Activated naive CD8-positive, alpha-beta T cell treated with anti-CD3 and anti-CD28 coated beads, Interleukin-2, amount 10 ng/mL, durations not matched to agents 7 days and 5 days (primary cell): ENCODE measurements at regions not wholly inside any gene's neighbourhood (a gene's known extent, or its start where the extent isn't known, plus 50 kb on each side); places are given as distances from the start of the nearest gene placed in this dataset.

Experiments used
- ATAC-seq: fragments of 150-1000 bp; cut with Tn5 transposase; one replicate; pipeline ENCODE4 v1.10.0; 2021; ENCODE audit warnings: low read depth, moderate library complexity
- POLR2A ChIA-PET: fragments of 350-600 bp; sonication (Branson Sonifier 250); formaldehyde crosslinking; loops from one replicate; lab custom pipeline; 2021; ENCODE audit warnings: antibody characterized with exemption; lab: Charles Lee
- DNase-seq: peaks from one replicate; pipeline ENCODE4 v3.0.0; 2021
- H3K27ac Mint-ChIP-seq: one replicate; pipeline ENCODE4 v1.8.0; 2022; ENCODE audit warnings: mild to moderate bottlenecking, mixed read lengths
- H3K27me3 Mint-ChIP-seq: one replicate; pipeline ENCODE4 v1.8.0; 2022; ENCODE audit warnings: mild to moderate bottlenecking, moderate library complexity, mixed read lengths
- H3K36me3 Mint-ChIP-seq: one replicate; pipeline ENCODE4 v1.8.0; 2021; ENCODE audit warnings: mild to moderate bottlenecking, mixed read lengths
- H3K4me1 Mint-ChIP-seq: one replicate; pipeline ENCODE4 v1.8.0; 2021; ENCODE audit warnings: mixed read lengths
- H3K4me3 Mint-ChIP-seq: one replicate; pipeline ENCODE4 v1.8.0; 2022; ENCODE audit warnings: mild to moderate bottlenecking, moderate library complexity, mixed read lengths
- H3K9me3 Mint-ChIP-seq: one replicate; pipeline ENCODE4 v1.8.0; 2021; ENCODE audit warnings: mixed read lengths

DNA sequence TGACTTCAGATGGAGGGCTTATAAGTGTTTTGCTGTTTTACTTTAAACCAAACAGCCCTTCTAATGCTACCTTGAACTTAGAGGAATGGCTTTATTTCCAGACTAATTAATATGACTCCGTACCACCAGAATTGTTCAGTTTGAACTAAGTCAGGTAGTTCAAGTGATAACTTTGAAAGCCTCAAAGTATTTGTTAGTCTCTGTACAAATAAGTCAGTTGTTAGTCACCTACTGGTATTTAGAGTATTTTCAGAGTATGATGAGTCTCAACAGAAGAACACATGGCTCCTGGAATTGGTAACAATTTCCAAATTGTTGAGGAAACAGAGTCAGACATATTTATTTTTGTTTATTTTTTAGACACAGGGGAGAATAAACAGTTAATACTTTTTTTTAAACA lies 381.8 kb upstream of the NRXN1 start:
- no peaks in the 10 kb centered on the region for H3K27me3 Mint-ChIP-seq
- H3K4me3 Mint-ChIP-seq, result no peak overlapping the region
- no peaks in the 10 kb centered on the region for H3K36me3 Mint-ChIP-seq
- H3K4me1 Mint-ChIP-seq, result no peaks in the 10 kb centered on the region
- ATAC-seq, result no peak
- no peak for DNase-seq
- POLR2A ChIA-PET, result no interaction called here
- peaks cover 3% of the 10 kb centered on the region for H3K9me3 Mint-ChIP-seq
- no peak overlapping the region for H3K27ac Mint-ChIP-seq

DNA sequence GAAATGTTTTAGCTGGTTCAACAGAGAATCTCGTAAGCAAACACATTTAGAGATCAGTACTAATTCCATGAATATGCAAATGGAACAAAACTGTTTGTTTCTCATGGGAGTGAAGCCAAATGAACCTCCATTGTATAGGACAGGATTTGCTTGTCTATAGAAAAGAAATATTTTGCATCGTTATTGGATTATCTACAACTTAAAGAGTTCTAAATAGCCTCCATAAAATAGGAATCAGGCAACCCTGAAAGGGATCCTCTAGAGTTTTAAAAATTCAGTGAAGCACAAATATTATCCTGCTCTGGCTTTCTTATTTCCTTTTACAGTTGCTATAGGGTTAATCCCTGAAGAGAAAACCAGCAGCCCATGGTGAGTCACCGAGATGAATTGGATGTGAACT lies 378.4 kb upstream of the NRXN1 start:
- H3K4me1 Mint-ChIP-seq, result no peaks in the 10 kb centered on the region
- H3K27ac Mint-ChIP-seq, result no peak overlapping the region
- DNase-seq (no peak), ATAC-seq (no peak)
- no peaks in the 10 kb centered on the region for H3K36me3 Mint-ChIP-seq
- H3K27me3 Mint-ChIP-seq, result no peaks in the 10 kb centered on the region
- no peak overlapping the region for H3K4me3 Mint-ChIP-seq
- H3K9me3 Mint-ChIP-seq, result peaks cover 3% of the 10 kb centered on the region
- POLR2A ChIA-PET, result no interaction called here

DNA sequence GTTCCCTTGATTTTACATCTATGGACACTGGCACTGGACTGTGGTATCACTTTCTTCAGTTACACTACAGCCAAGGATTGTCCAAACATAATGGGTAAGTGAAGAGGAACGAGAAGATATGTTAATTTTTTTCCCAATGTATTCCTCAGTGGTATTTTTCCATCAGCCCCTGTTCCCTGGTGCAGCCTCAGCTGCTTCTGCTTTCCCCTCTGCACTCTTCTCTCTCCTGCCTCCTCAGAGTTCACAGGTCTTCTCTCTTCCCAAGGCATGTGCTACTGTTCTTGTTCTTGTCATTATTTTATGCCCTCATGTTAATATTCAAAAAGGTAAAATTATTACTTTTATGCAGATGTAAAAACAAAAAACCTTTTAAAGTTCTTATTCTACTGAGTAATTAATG lies 378.0 kb upstream of the NRXN1 start:
- Mint-ChIP-seq H3K4me3 (no peak overlapping the region), H3K27ac (no peak overlapping the region), H3K4me1 (no peaks in the 10 kb centered on the region), H3K9me3 (peaks cover 3% of the 10 kb centered on the region), H3K36me3 (no peaks in the 10 kb centered on the region), H3K27me3 (no peaks in the 10 kb centered on the region)
- POLR2A ChIA-PET, result no interaction called here
- no peak for DNase-seq
- ATAC-seq, result no peak

DNA sequence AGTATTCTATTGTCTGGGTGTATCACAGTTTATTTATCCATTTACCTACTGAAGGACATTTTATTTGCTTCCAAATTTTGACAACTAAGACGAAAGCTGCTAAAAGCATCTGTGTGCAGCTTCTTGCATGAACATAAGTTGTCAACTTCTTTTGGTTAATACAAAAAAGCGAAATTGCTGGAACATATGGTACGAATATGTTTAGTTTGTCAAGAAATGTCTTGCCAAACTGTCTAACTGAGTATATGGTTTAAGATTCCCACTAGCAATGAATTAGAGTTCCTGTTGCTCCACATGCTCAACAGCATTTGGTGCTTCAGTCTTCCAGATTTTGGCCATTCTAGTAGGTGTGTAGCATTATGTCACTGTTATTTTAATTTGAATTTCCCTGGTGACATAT lies 372.3 kb upstream of the NRXN1 start:
- no peaks in the 10 kb centered on the region for H3K4me1 Mint-ChIP-seq
- no peak for DNase-seq
- no peak overlapping the region for H3K4me3 Mint-ChIP-seq
- H3K9me3 Mint-ChIP-seq, result peaks cover 4% of the 10 kb centered on the region
- no peaks in the 10 kb centered on the region for H3K27me3 Mint-ChIP-seq
- no peak for ATAC-seq
- POLR2A ChIA-PET, result no interaction called here
- no peak overlapping the region for H3K27ac Mint-ChIP-seq
- no peaks in the 10 kb centered on the region for H3K36me3 Mint-ChIP-seq

DNA sequence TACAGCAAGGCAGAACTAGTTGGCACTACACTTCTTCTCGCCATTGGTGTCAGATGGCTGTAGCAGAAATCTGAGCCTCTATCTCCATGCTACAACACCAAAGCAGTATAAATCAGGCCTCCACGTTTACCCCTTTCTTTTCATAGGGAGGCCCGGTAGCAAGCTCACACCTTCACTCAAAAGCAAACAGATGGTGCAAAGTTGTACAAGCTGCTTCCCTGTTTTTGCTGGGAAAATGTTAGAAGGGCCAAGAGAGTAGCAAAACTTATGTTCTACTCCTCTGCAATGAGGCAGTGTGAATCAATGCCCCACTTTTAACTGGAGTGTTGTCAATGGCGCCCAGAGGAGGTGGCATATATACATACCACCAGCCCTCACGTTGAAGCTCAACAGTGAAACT lies 369.6 kb upstream of the NRXN1 start:
- POLR2A ChIA-PET, result no interaction called here
- no peaks in the 10 kb centered on the region for H3K36me3 Mint-ChIP-seq
- no peak for DNase-seq
- H3K27ac Mint-ChIP-seq, result no peak overlapping the region
- ATAC-seq, result no peak
- H3K9me3 Mint-ChIP-seq, result peaks cover 4% of the 10 kb centered on the region
- H3K27me3 Mint-ChIP-seq, result no peaks in the 10 kb centered on the region
- H3K4me1 Mint-ChIP-seq, result no peaks in the 10 kb centered on the region
- H3K4me3 Mint-ChIP-seq, result no peak overlapping the region

DNA sequence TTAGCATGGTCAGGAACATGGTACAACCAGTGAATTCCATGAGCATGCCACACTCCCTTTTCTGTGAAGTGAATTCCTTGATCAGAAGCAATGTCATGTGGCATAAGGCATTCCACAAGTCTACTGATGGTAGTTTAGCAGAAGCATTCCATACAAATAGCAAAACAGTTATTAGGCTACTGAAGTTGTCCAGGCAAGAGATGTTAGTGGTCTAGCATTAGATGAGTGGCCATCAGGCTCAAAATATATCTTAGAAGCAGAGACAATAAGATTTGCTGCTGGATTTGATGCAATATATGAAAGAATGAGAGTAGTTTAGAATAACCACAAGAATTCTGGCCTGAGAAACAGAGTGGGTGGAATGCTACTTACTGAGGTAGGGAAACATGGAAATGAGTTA lies 355.3 kb upstream of the NRXN1 start:
- no peaks in the 10 kb centered on the region for H3K4me1 Mint-ChIP-seq
- H3K27ac Mint-ChIP-seq, result no peak overlapping the region
- H3K4me3 Mint-ChIP-seq, result no peak overlapping the region
- H3K9me3 Mint-ChIP-seq, result peaks cover 1% of the 10 kb centered on the region
- H3K36me3 Mint-ChIP-seq, result no peaks in the 10 kb centered on the region
- DNase-seq (no peak), ATAC-seq (no peak)
- H3K27me3 Mint-ChIP-seq, result no peaks in the 10 kb centered on the region
- POLR2A ChIA-PET, result no interaction called here

DNA sequence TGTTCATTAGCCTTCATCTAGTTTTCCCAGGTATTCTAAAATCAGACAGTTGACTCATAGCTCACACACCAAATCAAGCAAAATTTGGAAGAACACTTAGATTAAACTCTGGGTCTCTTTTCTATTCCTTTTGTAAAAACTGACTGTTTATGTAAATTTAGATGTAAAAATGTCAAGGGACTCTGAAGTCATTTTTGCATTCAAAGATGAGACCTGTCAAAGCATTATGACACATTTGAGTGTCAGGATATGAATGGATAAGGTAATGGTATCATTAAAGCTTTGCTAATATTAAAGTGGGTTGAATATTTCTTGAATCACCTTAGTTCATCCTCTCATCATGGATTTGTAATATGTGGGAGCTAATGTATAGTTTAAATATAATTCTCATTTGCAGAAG lies 348.1 kb upstream of the NRXN1 start:
- Mint-ChIP-seq H3K9me3 (peaks cover 2% of the 10 kb centered on the region), H3K27me3 (no peaks in the 10 kb centered on the region), H3K27ac (no peak overlapping the region), H3K4me1 (no peaks in the 10 kb centered on the region), H3K4me3 (no peak overlapping the region), H3K36me3 (no peaks in the 10 kb centered on the region)
- DNase-seq (no peak), ATAC-seq (no peak)
- POLR2A ChIA-PET, result no interaction called here

DNA sequence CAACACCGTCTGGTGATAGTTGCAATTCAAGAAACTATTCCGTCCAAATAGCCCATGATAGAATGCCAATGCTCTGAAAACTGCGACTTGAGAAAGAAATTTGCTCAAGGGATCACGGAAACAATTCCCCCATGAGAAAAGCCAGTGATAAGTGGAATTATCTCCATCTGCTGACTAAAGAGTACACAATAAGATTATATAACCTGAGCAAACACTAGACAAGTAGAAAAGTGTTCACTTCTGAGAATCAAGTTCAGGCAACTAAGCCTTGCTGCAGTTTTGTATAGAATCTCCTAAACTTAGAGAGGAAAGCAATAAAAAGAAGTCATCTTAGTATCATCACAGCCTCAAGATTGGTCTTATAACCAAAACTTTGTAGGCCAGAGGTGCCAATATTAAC lies 336.3 kb upstream of the NRXN1 start:
- DNase-seq (no peak), ATAC-seq (no peak)
- Mint-ChIP-seq H3K27me3 (no peaks in the 10 kb centered on the region), H3K36me3 (no peaks in the 10 kb centered on the region), H3K4me1 (no peaks in the 10 kb centered on the region), H3K9me3 (peaks cover 1% of the 10 kb centered on the region), H3K4me3 (no peak overlapping the region), H3K27ac (no peak overlapping the region)
- POLR2A ChIA-PET, result no interaction called here

DNA sequence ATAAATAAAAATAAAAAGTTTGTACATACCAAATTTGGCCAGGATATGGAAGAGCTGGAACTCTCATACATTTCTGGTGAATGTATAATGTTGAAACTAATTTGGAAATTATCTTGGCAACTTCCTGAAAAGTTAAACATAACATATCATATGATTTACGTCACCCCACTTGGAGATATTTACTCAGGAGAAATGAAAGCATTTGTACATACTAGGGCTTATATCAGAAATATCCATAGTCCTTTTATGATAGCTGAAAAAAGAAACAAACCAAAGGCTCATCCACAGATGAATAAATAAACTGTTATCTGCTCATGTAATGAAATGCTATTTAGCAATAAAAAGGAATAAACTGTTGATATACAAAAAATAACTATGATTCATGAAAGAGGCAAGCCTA lies 318.2 kb upstream of the NRXN1 start:
- Mint-ChIP-seq H3K36me3 (no peaks in the 10 kb centered on the region), H3K27me3 (no peaks in the 10 kb centered on the region), H3K4me3 (no peak overlapping the region), H3K9me3 (no peaks in the 10 kb centered on the region), H3K27ac (no peak overlapping the region), H3K4me1 (no peaks in the 10 kb centered on the region)
- DNase-seq (no peak), ATAC-seq (no peak)
- POLR2A ChIA-PET, result no interaction called here

DNA sequence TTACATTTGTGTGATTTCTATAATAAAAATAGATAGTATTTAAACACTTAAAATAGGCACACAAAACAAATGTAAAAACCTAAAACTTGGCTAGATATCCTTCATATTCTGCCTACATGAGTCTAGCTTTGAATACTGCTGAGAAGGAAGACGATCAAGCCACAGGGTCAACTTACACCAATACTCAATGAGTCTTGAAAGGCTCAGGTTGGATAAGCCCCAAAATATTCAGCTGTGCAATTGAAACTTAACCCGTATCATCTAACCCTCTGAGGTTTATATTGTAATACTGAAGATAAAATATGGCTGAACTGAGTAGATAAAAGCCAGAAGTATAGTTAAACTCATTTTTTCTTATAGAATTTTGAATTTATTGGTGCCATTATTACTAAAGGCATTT lies 313.0 kb upstream of the NRXN1 start:
- Mint-ChIP-seq H3K36me3 (no peaks in the 10 kb centered on the region), H3K27ac (no peak overlapping the region), H3K27me3 (no peaks in the 10 kb centered on the region), H3K4me1 (no peaks in the 10 kb centered on the region), H3K4me3 (no peak overlapping the region), H3K9me3 (no peaks in the 10 kb centered on the region)
- ATAC-seq (no peak), DNase-seq (no peak)
- POLR2A ChIA-PET, result no interaction called here

DNA sequence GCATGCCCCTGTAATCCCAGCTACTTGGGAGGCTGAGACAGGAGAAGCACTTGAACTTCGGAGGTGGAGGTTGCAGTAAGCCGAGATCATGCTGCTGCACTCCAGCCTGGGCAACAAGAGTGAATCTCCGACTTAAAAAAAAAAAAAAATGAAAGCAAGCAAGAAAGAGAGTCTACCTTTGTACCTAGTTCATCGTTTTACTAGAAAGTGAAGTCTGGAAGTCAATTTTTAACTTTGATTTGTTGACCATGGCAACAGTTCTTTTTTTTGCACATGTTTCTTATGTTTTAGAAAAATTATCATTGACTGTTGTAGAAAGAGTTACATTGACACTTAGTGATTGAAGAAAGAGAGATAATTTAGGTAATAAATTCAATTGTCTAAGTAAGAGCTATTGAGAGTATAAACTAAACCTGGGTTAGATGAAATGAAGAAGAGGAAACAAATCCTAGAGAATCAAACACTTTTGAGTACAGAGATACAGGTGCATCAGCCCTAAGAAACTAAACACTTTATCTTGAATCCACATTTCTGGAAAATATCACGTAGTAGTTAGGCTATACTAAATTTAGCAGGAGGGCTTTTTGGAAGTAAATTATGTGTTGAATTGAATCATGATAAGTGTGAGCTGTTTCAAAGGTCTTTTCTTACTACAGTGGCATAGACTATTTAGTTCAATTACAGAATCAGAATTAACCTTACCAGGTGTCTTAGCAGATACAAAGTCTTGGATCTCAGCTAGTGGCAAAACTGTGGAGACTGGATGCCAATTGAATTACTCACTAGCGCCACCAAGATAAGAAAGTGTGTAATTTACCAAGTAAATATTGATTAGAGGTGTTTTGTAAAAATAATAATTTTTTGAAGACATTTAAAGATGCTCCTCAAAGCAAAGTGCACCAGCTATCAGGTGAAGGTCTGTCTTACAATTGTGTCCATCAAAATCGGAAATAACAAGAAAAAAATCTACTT lies 303.4 kb upstream of the NRXN1 start:
- Mint-ChIP-seq H3K4me1 (no peaks in the 10 kb centered on the region), H3K9me3 (no peaks in the 10 kb centered on the region), H3K27ac (no peak overlapping the region), H3K27me3 (no peaks in the 10 kb centered on the region), H3K4me3 (no peak overlapping the region), H3K36me3 (no peaks in the 10 kb centered on the region)
- DNase-seq, result no peak
- no peak for ATAC-seq
- POLR2A ChIA-PET, result no interaction called here

DNA sequence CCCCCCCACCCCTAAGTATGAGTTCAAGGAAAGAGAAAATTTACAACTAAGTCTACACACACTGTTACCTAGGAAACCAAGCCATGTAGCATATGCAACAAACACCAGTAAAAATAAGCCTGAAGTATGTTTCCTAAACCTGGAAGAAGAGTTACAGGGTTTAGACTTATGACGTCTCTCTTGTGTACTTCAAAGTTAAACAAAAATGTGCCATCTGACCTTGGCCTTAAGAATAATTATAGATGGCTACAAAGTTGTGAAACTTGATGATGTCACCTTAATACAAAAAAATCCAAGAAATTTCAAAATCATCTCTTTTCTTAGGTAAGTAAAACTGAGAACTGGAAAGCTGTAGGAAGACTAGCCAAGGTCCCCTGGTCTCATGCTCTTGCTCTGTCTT lies 297.6 kb upstream of the NRXN1 start:
- Mint-ChIP-seq H3K27me3 (no peaks in the 10 kb centered on the region), H3K4me3 (no peak overlapping the region), H3K36me3 (no peaks in the 10 kb centered on the region), H3K9me3 (peaks cover 6% of the 10 kb centered on the region), H3K4me1 (no peaks in the 10 kb centered on the region), H3K27ac (no peak overlapping the region)
- POLR2A ChIA-PET, result no interaction called here
- no peak for DNase-seq
- no peak for ATAC-seq

DNA sequence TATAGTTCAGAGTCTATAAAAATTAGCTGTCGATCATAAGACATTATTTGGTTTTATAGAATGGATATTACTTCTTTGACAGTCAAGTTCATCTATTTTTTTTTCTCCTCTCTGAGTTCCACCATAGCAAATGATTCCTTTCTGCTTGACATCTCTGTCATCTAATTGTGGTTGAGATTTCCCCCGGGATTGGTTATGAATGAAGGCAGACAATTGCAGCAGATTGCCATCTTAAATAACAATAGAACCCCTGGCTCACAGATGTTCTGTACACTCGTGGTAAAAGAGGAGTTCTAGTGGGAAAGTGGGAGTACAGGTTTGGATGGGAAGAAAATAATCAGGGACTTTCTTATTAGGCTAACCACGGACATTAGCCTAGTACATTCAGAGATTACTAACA lies 292.1 kb upstream of the NRXN1 start:
- H3K27ac Mint-ChIP-seq, result no peak overlapping the region
- POLR2A ChIA-PET, result no interaction called here
- no peaks in the 10 kb centered on the region for H3K36me3 Mint-ChIP-seq
- H3K4me1 Mint-ChIP-seq, result no peaks in the 10 kb centered on the region
- DNase-seq (no peak), ATAC-seq (no peak)
- no peak overlapping the region for H3K4me3 Mint-ChIP-seq
- no peaks in the 10 kb centered on the region for H3K27me3 Mint-ChIP-seq
- H3K9me3 Mint-ChIP-seq, result peaks cover 11% of the 10 kb centered on the region

DNA sequence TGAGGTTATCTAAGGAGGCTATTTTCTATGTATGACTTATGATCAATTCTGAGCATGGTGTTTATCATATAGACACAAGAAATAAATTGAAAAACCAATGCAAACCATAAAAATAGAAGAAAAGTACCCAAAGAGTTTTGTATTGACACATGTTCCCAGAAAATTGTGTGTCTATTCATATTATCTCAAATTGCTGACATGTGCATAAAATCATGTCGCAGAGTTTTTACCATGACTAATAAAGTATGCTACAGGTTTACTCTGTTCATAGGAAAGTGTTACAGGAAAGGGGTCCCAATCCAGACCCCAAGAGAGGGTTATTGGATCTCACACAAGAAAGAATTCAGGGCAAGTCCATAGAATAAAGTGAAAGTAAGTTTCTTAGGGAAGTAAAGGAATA lies 290.7 kb upstream of the NRXN1 start:
- no peak overlapping the region for H3K27ac Mint-ChIP-seq
- H3K36me3 Mint-ChIP-seq, result no peaks in the 10 kb centered on the region
- H3K4me1 Mint-ChIP-seq, result no peaks in the 10 kb centered on the region
- ATAC-seq, result no peak
- no peaks in the 10 kb centered on the region for H3K27me3 Mint-ChIP-seq
- H3K9me3 Mint-ChIP-seq, result peaks cover 11% of the 10 kb centered on the region
- DNase-seq, result no peak
- H3K4me3 Mint-ChIP-seq, result no peak overlapping the region
- POLR2A ChIA-PET, result no interaction called here
